ENCODE measurements at regions not wholly inside any gene's neighbourhood (a gene's known extent, or its start where the extent isn't known, plus 50 kb on each side); places are given as distances from the start of the nearest gene placed in this dataset.
A peak's percentile ranks its signal among the peaks of the same experiment; 100 is the strongest.

GRCh38 chr11:21895686-21896085 is 297.2 kb upstream of the ANO5 start:
- Histone ChIP-seq H3K36me3 (replicated peaks in 1 of 2; ENCODE audit: control insufficient read depth in 1 of 2, insufficient read depth in 2 of 2, low read length in 1 of 2) (no peaks in the 10 kb centered on the region), H3K9me2 (no peaks in the 10 kb centered on the region), H4K20me1 (ENCODE audit: insufficient read depth) (no peaks in the 10 kb centered on the region), H3K27ac (ENCODE audit: low read depth in 2 of 2, low read length in 1 of 2) (peak overlapping the region in 1 of 2 experiments; percentile 97; a peak in 2 of 4 replicates), H3K4me2 (no peak overlapping the region), H3K9me3 (no peaks in the 10 kb centered on the region), H3K79me2 (ENCODE audit: insufficient read depth) (no peaks in the 10 kb centered on the region), H3K4me1 (ENCODE audit: control insufficient read depth in 1 of 2, insufficient read depth in 2 of 2, low read depth in 1 of 2, low read length in 1 of 2) (peaks cover 0 to 14% of the 10 kb centered on the region in 2 experiments; a peak in 3 of 4 replicates), H2AFZ (ENCODE audit: low read depth) (no peak overlapping the region), H3K9ac (no peak overlapping the region), H3K4me3 (ENCODE audit: low read depth in 2 of 2, low read length in 1 of 2) (no peak overlapping the region), H3F3A (replicated peaks; ENCODE audit: insufficient read depth) (no peaks in the 10 kb centered on the region), H3K27me3 (ENCODE audit: insufficient read depth) (no peaks in the 10 kb centered on the region)
- ChIA-PET POLR2A (no interaction called here), CTCF (interaction anchor here (1.2 to 1.4 kb wide), 2 partner anchors 8 to 9 kb away, joined by 3 read pairs; no protein-coding TSS in a partner anchor)
- no peak for DNase-seq
- TF ChIP-seq TEAD4 (IDR thresholded peaks at IDR 0.05; ENCODE audit: borderline replicate concordance, insufficient read depth) (no peak), NRF1 (IDR thresholded peaks at IDR 0.05; ENCODE audit: low read depth, low read length) (no peak)

- Histone ChIP-seq H3K4me1 (ENCODE audit: control insufficient read depth in 1 of 2, insufficient read depth in 2 of 2, low read depth in 1 of 2, low read length in 1 of 2) (peaks cover 0 to 14% of the 10 kb centered on the region in 2 experiments; a peak in 3 of 4 replicates), H3F3A (replicated peaks; ENCODE audit: insufficient read depth) (no peaks in the 10 kb centered on the region), H3K4me3 (ENCODE audit: low read depth in 2 of 2, low read length in 1 of 2) (no peak overlapping the region), H2AFZ (ENCODE audit: low read depth) (no peak overlapping the region), H3K79me2 (ENCODE audit: insufficient read depth) (no peaks in the 10 kb centered on the region), H3K9ac (no peak overlapping the region), H3K27ac (ENCODE audit: low read depth in 2 of 2, low read length in 1 of 2) (peak overlapping the region in 1 of 2 experiments; percentile 97; a peak in 2 of 4 replicates), H3K9me2 (no peaks in the 10 kb centered on the region), H3K27me3 (ENCODE audit: insufficient read depth) (no peaks in the 10 kb centered on the region), H4K20me1 (ENCODE audit: insufficient read depth) (no peaks in the 10 kb centered on the region), H3K36me3 (replicated peaks in 1 of 2; ENCODE audit: control insufficient read depth in 1 of 2, insufficient read depth in 2 of 2, low read length in 1 of 2) (no peaks in the 10 kb centered on the region), H3K9me3 (no peaks in the 10 kb centered on the region), H3K4me2 (no peak overlapping the region)
- no peak for TF ChIP-seq EZH2phosphoT487 (IDR thresholded peaks at IDR 0.05; ENCODE audit: borderline replicate concordance, low read depth)
- TF ChIP-seq FOXM1 (IDR thresholded peaks at IDR 0.05; ENCODE audit: low read depth) = no peak
- TF ChIP-seq ELF1 (IDR thresholded peaks at IDR 0.05) = no peak
- no peak for TF ChIP-seq NRF1 (IDR thresholded peaks at IDR 0.05; ENCODE audit: low read depth, low read length)
- no peak for TF ChIP-seq RXRA (IDR thresholded peaks at IDR 0.05; ENCODE audit: borderline replicate concordance, low read depth)
- no peak for TF ChIP-seq TAF1 (IDR thresholded peaks at IDR 0.05; ENCODE audit: borderline replicate concordance, low read depth, low read length)
- TF ChIP-seq FOXJ3 (CRISPR knock-in tag; IDR thresholded peaks at IDR 0.05) = no peak
- TF ChIP-seq MAX (IDR thresholded peaks at IDR 0.05; ENCODE audit: low read depth) = no peak
- TF ChIP-seq USF2 (IDR thresholded peaks at IDR 0.05; ENCODE audit: borderline replicate concordance, low read depth, low read length) = no peak
- TF ChIP-seq CHD2 (IDR thresholded peaks at IDR 0.05; ENCODE audit: low read length, partially characterized antibody) = no peak
- TF ChIP-seq REST (IDR thresholded peaks at IDR 0.05; ENCODE audit: low read depth, low read length) = no peak
- TF ChIP-seq SMC3 (IDR thresholded peaks at IDR 0.05; ENCODE audit: low read depth, low read length) = no peak
- no peak for TF ChIP-seq SIN3A (IDR thresholded peaks at IDR 0.05; ENCODE audit: borderline replicate concordance, low read depth, low read length)
- no peak for TF ChIP-seq CTCF (IDR thresholded peaks at IDR 0.05)
- 14% methylated on average over 2 of the region's 2 CpGs for WGBS (ENCODE audit: low lambda C conversion rate)
- CTCF ChIA-PET = interaction anchor here (1.2 to 1.4 kb wide), 2 partner anchors 8 to 9 kb away, joined by 3 read pairs; no protein-coding TSS in a partner anchor
- DNase-seq = no peak
- POLR2A ChIA-PET = no interaction called here
Measured at GRCh38 chr11:21896216-21896615, 296.7 kb upstream of the ANO5 start.
